Activated CD4-positive, alpha-beta T cell treated with anti-CD3 and anti-CD28 coated beads, Interleukin-2, amount 50 U/mL, for 24 hours (primary cell): ENCODE measurements at regions not wholly inside any gene's neighbourhood (a gene's known extent, or its start where the extent isn't known, plus 50 kb on each side); places are given as distances from the start of the nearest gene placed in this dataset.

Experiments
- DNase-seq, 2 donors: peaks; one replicate each; pipeline ENCODE4 v3.0.0-alpha.2; 2020; ENCODE audit warnings: low read depth in 1 of 2, low spot score in 1 of 2

GRCh38 chr2:104668631-104669030, 185.3 kb upstream of the POU3F3 start:
- no peak for DNase-seq

GRCh38 chr2:104673225-104673624, 180.7 kb upstream of the POU3F3 start:
- no peak for DNase-seq

GRCh38 chr2:104678181-104678580, 175.7 kb upstream of the POU3F3 start:
- DNase-seq: no peak

DNA sequence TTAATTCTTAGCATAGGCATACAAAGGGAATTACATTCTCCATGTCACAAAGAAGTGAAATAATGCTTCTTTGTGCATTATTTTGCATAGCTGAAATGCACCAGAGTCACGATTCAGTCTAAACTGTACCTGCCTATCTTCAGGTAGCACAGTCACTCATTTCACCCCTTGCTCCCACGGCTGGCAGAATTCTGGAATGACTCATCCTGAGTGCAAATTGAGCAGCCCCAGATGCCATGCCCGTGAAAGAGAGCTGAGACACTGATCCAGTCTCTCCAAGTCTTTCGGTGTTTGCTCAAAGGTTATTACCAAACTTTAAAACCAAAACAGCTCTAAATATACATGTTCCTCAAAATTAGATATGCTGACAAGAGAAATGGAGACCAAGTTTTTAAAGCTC, 168.3 kb upstream of the POU3F3 start:
- DNase-seq: no peak

DNA sequence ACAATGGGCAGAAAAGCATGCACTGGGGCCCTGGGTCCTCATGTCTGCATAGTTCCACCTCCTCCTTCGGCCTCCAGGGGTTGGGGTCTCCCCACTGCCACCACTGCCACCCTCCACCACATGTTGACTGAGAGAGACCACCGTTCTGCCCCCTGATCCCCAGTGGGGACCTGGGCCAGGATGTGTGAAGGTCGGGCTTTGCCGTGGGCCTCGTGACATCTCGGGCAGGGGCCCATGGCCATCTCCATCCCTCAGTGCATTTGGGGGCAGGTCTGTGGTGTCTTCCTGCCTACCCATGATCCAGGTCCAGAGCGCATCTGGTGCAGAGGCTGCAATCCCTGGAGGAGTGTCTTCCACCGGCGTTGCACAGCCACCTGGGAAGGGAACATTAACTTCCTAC, 166.8 kb upstream of the POU3F3 start:
- DNase-seq: no peak

DNA sequence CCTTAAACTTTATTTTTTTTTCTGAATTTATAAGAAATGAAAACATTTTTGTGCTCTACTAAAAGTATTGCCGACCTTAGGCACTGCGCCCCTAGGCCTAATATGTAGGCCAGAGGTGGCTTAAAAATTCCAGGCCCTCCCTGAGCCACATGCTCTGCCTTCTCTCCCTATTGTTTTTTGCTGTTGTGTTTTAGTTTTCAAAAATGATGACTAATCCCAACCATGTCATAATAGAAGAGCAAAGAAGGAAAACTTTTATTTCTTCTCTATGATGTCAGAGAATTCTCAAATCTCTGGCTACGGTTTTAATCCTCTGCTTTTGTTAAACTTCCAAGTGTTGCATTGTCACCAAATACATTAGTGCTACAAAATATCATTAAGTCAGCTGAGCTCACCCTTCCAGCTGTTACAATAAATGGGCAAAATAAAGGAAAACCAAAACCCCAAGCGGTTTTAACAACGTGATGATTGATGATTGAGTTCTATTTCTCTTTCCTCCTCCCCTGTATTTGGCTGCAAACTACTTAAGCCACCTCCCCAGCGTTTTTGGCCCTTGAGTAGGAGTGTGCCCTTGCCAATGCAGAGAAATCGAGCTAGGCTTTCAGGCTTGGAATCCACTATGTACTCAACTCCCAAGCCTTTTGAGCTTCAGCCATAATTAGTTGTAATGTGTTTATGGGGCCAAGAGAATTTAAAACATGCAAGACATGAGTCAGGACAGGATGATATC, 163.5 kb upstream of the POU3F3 start:
- DNase-seq: no peak

DNA sequence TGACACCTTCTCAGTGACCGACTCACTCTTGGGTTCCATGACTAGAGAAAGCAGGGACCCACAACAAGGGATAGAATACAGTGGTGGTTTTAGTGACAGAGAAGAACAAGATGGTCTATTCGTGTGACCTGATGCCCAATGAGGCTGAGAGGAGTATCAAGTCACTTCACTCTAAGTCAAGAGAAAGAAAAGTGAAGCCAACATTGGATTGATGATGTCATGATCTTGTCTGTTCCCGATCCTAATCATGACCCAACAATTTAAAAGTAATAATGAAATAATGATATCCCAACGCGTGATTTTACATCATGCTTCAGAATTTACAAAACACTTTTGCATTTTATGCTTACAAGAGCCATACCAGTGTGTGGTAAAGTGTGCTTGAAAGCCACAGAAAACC, 155.6 kb upstream of the POU3F3 start:
- DNase-seq: no peak

DNA sequence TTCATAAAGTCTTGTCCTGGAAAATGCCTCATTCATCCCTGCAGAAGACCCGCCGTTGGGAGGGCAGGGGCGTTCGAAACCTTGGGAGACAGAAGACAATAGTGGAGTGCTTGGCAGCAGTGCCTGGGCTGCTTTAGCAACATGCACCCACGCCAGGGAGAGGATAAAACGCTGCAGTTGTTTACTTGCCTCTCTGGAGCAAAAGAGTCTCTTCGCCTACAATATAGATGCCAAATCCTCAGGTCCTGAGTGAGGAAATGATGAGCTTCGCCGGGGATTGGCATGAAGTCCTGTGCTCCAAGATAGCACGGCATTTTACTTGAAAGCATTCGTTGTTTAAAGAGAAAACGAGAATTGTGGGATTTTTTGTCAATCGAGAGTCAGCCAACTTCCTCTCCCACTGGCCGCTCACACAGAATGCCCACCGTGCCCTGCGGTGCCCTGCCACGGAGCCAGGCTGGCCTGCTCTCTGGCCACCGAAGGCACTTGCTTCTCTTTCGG, 152.5 kb upstream of the POU3F3 start:
- DNase-seq: no peak

GRCh38 chr2:104702031-104702850, 151.7 kb upstream of the POU3F3 start:
- DNase-seq: no peak

GRCh38 chr2:104703669-104704068, 150.2 kb upstream of the POU3F3 start:
- no peak for DNase-seq

- no peak for DNase-seq
Observed at GRCh38 chr2:104704496-104705245, 149.2 kb upstream of the POU3F3 start.

DNA sequence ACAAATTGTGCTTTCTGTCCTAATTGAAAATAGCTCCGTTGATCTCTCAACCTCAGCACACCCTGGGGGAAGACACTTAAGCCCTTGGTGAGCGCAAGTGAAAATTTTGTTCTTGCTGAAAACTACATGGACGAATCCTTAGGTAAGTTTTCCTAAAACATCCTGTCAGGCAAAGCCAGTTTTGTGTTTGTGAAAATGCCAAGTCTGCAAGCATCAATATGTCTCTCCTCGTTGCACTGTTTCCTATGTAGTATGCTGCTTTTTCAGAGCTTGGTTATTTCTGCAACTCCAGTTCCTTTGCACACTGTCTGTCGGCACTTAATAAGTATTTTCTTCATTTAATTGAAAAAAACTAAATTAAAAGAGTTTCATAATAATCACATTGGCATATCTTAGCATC, 146.9 kb upstream of the POU3F3 start:
- no peak for DNase-seq

- no peak for DNase-seq
Observed at GRCh38 chr2:104708967-104709366, 144.9 kb upstream of the POU3F3 start.

GRCh38 chr2:104716061-104716460, 137.9 kb upstream of the POU3F3 start:
- DNase-seq: no peak

- DNase-seq: no peak
Observed at GRCh38 chr2:104733226-104733943, 120.5 kb upstream of the POU3F3 start.

DNA sequence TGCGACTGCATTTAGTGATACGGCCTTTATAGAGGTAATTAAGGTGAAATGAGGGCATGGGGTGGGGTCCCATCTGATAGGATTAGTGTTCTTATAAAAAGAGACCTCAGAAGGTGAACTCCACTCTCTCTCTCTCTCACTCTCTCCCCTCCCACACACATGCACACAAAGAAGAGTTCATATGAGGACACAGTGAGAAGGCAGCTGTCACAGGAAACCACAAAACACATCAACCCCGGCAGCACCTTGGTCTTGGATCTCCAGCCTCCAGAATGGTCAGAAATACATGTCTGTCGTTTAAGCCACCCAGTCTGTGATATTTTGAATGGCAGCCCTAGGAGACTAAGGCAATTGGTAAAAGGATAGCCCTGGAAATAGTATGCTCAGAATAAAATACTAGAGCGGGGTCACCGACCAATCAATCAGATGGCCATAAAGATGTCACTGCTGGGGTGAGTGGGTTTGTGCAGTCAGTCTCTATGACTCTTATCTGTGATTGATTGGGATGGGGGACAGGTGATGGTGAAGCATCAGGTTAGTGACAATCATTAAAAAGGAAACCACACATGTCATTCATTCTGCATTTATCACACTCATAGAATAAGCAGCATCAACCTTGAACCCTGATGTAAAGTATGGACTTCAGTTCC, 118.9 kb upstream of the POU3F3 start:
- DNase-seq: no peak

GRCh38 chr2:104736026-104736425, 117.9 kb upstream of the POU3F3 start:
- DNase-seq: no peak

DNA sequence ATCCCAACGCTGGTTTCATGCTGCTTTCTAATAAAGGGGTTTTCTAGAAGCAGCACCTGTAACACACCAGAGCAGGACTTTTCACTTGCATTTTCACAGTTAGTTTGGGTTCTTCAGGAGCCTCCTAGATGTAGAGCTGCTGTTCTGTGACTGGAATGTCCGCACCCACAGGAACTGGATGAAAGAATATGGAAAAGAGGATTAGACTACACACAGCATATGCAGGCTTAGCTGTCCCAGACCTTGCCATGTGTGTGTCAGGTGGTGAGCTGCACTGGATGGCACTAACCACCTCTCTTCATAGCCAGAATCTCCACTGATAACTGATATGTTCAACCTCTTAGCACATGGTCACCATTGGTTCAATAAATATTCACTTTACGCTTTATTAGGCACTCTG, 112.1 kb upstream of the POU3F3 start:
- DNase-seq: no peak

GRCh38 chr2:104744537-104744936, 109.4 kb upstream of the POU3F3 start:
- no peak for DNase-seq

GRCh38 chr2:104745846-104746245, 108.1 kb upstream of the POU3F3 start:
- no peak for DNase-seq

- no peak for DNase-seq
Observed at GRCh38 chr2:104746299-104746698, 107.6 kb upstream of the POU3F3 start.
